ENCODE measurements at regions not wholly inside any gene's neighbourhood (a gene's known extent, or its start where the extent isn't known, plus 50 kb on each side); places are given as distances from the start of the nearest gene placed in this dataset.
"Not testable (repeated sequence)": the region's sequence is repeated elsewhere in the genome, so short reads cannot be mapped to it uniquely, and the experiment has no call there.

DNA sequence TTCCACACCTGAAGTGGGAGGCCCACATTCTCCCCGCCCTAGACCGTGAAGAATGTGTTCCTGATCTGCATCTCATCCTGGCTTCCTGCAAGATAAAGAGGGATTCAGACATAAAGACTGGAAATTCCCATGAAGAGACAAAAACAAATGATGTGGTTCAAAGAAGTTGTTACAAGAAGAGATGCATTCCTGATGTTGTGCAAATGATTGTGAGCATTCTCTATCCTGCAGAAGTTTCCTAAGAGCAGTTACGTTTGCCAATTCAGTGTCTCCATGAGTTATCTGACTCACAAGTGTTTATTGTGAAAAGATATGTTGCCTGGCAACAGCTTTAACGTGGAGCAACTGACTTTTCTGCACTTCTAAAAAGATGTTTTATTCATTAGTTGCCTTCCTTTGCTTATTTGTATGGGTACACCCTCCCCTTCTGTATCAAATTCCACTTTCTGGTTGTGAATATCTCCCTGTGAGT lies 107.8 kb downstream of the ZIC4 start:
- H3K9me3 ChIP-seq (ENCODE audit: control insufficient read depth, low read length), result no peaks in the 10 kb centered on the region
- intact Hi-C loops (cut with DNase I), result no loop called here
- 6% methylated on average over 4 of the region's 4 CpGs for WGBS
- H3K4me3 ChIP-seq (ENCODE audit: low read length), result no peak overlapping the region
- H3K27me3 ChIP-seq (ENCODE audit: control insufficient read depth, insufficient read depth), result no peaks in the 10 kb centered on the region
- ATAC-seq (peak; percentile 87 to 94), DNase-seq (no peak)
- H3K4me1 ChIP-seq (ENCODE audit: control insufficient read depth, insufficient read depth, low read length), result no peaks in the 10 kb centered on the region
- no peak overlapping the region for H3K27ac ChIP-seq (ENCODE audit: low read length)

DNA sequence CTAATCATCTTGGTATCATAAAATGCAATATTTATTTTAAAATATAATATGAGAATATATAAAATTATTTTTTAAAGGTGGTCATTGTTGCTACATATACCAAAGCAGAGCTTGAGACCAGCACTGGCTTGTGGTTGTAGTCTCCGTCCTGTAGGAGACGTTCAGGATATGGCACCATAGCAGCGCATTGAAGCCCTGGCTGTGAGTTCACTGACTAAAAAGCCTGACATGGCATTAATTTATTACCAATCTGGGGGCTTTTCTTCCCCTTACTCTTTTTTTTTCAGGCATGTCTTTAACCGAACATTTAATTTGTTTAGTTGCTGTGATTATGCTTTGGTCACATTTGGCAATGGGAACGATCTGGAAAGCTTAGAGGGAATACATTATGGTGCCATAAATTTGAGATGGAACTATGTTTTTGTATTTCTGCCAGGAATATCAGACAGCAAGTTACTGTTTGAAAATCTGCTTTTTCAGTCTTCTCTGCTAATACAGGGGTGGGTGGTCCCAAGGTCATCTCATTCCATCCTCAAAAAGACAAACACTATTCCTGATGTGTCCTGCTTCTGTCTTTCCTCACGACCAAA lies 108.5 kb downstream of the ZIC4 start:
- no peaks in the 10 kb centered on the region for H3K4me1 ChIP-seq (ENCODE audit: control insufficient read depth, insufficient read depth, low read length)
- no peak overlapping the region for H3K27ac ChIP-seq (ENCODE audit: low read length)
- no peaks in the 10 kb centered on the region for H3K9me3 ChIP-seq (ENCODE audit: control insufficient read depth, low read length)
- H3K4me3 ChIP-seq (ENCODE audit: low read length), result no peak overlapping the region
- DNase-seq (no peak), ATAC-seq (no peak)
- no peaks in the 10 kb centered on the region for H3K27me3 ChIP-seq (ENCODE audit: control insufficient read depth, insufficient read depth)
- intact Hi-C loops (cut with DNase I), result no loop called here
- 53% methylated on average over 6 of the region's 6 CpGs for whole genome bisulfite sequencing

DNA sequence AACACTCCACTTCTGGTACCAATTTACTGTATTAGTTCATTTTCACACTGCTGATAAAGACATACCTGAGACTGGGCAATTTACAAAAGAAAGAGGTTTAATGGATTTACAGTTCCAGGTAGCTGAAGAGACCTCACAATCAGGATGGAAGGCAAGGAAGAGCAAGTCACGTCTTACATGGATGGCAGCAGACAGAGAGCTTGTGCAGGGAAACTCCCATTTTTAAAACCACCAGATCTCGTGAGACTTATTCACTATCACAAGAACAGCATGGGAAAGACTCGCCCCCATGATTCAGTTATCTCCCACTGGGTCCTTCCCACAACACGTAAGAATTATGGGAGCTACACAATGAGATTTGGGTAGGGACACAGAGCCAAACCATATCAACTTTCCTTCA lies 119.0 kb downstream of the ZIC4 start:
- not testable (repeated sequence) for ATAC-seq; H3K4me1 ChIP-seq (ENCODE audit: control insufficient read depth, insufficient read depth, low read length)

DNA sequence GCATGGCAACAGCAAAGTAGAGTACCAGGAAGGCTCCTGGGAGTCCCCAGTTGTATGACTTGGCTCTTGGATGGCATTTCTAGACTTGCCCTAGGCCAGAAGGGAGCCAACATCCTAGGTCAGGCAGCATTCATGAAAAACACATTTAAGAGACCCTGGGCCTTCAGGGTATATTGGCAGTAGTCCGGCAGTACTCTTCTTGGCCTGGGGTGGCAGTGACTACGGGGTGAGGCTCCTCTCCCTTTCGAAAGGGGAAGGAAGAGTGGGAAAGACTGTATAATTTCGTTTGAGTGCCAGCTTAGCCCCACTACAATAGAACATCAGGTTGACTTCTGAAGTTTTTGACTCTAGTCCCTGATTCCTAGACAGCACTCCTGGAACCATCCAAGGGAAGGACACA lies 136.4 kb downstream of the ZIC4 start:
- peaks cover 2% of the 10 kb centered on the region for H3K9me3 ChIP-seq (ENCODE audit: control insufficient read depth, low read length)
- no peak overlapping the region for H3K27ac ChIP-seq (ENCODE audit: low read length)
- ATAC-seq (no peak), DNase-seq (no peak)
- H3K4me3 ChIP-seq (ENCODE audit: low read length), result no peak overlapping the region
- WGBS, result 64% methylated on average over 4 of the region's 4 CpGs
- intact Hi-C loops (cut with DNase I), result no loop called here
- no peaks in the 10 kb centered on the region for H3K27me3 ChIP-seq (ENCODE audit: control insufficient read depth, insufficient read depth)
- no peaks in the 10 kb centered on the region for H3K4me1 ChIP-seq (ENCODE audit: control insufficient read depth, insufficient read depth, low read length)

More for the DNA sequence above, 119.0 kb downstream of the ZIC4 start:
- WGBS, result 76% methylated on average over 4 of the region's 4 CpGs
- intact Hi-C loops (cut with DNase I); H3K4me3 ChIP-seq (ENCODE audit: low read length); H3K27ac ChIP-seq (ENCODE audit: low read length); DNase-seq; H3K27me3 ChIP-seq (ENCODE audit: control insufficient read depth, insufficient read depth); H3K9me3 ChIP-seq (ENCODE audit: control insufficient read depth, low read length): not testable (repeated sequence)

DNA sequence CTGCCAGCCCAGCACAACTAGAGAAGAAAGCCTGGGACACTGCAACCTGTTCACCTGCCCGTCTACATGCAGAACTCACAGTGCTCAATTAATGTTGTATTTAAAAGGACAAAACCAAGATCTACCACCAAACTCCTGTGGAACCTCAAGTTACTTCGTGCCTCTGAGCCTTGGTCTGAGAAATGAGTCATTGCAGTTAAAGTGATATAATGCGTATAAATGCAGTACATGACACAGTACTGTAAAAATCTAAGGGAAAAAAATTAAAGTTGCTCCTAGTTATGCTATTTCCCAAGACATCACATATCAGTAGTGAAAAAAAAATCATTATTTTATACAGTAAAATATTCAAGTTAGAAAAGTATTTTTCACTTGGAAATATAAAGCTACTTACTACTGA lies 138.9 kb downstream of the ZIC4 start:
- 74% methylated on average over 3 of the region's 3 CpGs for WGBS
- no peak overlapping the region for H3K4me3 ChIP-seq (ENCODE audit: low read length)
- DNase-seq, result no peak

DNA sequence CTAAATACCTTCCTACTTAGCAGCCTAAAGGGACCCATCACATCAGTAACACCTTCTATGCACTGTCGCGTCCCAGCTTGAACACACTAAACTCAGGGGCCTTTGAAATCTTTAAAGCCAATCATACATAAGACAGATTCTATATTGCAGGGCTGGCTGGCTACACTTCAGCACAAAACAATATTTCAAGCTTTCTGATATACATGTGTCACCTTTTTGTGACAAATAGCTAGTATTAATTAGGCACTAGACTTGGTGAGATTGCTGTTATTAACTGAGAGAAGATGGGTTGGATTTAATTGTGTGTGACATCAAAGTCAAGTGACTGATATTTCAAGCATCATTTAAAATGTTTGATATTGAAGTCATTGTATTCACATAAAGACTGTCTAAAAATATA lies 148.4 kb downstream of the ZIC4 start:
- DNase-seq (no peak), ATAC-seq (no peak)
- Histone ChIP-seq H3K27me3 (ENCODE audit: control insufficient read depth, insufficient read depth) (no peaks in the 10 kb centered on the region), H3K4me3 (ENCODE audit: low read length) (no peak overlapping the region), H3K4me1 (ENCODE audit: control insufficient read depth, insufficient read depth, low read length) (no peaks in the 10 kb centered on the region), H3K9me3 (ENCODE audit: control insufficient read depth, low read length) (no peaks in the 10 kb centered on the region), H3K27ac (ENCODE audit: low read length) (no peak overlapping the region)
- intact Hi-C loops (cut with DNase I), result no loop called here
- 72% methylated on average over 2 of the region's 2 CpGs for WGBS

More for the DNA sequence above, 138.9 kb downstream of the ZIC4 start:
- Histone ChIP-seq H3K9me3 (ENCODE audit: control insufficient read depth, low read length) (peaks cover 2% of the 10 kb centered on the region), H3K27ac (ENCODE audit: low read length) (no peak overlapping the region), H3K4me1 (ENCODE audit: control insufficient read depth, insufficient read depth, low read length) (no peaks in the 10 kb centered on the region), H3K27me3 (ENCODE audit: control insufficient read depth, insufficient read depth) (no peaks in the 10 kb centered on the region)
- ATAC-seq, result no peak
- intact Hi-C loops (cut with DNase I), result no loop called here

DNA sequence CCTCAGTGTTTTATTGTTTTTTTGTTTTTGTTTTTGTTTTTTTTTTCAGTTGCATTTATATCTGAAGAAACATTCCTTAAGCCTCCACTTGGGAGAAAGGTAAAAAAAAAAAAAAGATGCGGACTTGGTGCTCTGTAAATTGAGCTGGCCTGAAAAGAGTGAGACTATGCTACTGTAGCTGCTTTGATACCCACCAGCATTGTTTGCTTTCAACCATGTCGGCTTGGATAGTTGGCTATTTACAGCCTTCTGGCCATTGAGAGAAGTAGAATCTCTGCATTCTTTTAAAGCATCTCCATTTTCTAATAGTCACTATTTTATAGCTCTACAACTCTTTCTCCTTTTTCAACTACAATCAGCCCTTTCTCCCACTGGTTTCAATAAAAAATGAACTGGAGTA lies 149.6 kb downstream of the ZIC4 start:
- no peaks in the 10 kb centered on the region for H3K4me1 ChIP-seq (ENCODE audit: control insufficient read depth, insufficient read depth, low read length)
- H3K27ac ChIP-seq (ENCODE audit: low read length), result no peak overlapping the region
- no peaks in the 10 kb centered on the region for H3K9me3 ChIP-seq (ENCODE audit: control insufficient read depth, low read length)
- DNase-seq (no peak), ATAC-seq (no peak)
- no peak overlapping the region for H3K4me3 ChIP-seq (ENCODE audit: low read length)
- intact Hi-C loops (cut with DNase I), result no loop called here
- WGBS, result 80% methylated on average over 2 of the region's 2 CpGs
- no peaks in the 10 kb centered on the region for H3K27me3 ChIP-seq (ENCODE audit: control insufficient read depth, insufficient read depth)

DNA sequence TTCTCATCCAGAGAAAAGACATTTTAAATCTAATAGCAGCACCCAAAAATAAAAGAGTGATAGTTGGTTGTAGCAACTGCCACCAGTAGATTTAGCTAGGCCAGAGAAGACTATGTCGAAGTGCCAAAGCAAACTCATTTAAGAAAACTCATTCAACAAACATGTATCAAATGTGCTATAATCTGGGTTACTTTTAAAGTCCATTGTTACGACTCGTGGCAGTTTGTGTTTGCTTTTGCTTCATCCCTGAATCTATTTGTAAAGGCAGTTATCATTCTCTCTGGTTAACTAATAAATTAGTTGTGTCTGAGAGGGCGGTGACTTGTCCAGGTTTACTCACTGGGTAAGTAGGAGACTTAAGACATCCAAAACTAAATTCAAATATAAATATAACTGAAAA lies 159.4 kb downstream of the ZIC4 start:
- intact Hi-C loops (cut with DNase I), result no loop called here
- Histone ChIP-seq H3K27ac (ENCODE audit: low read length) (no peak overlapping the region), H3K9me3 (ENCODE audit: control insufficient read depth, low read length) (no peaks in the 10 kb centered on the region), H3K4me3 (ENCODE audit: low read length) (no peak overlapping the region), H3K4me1 (ENCODE audit: control insufficient read depth, insufficient read depth, low read length) (no peaks in the 10 kb centered on the region), H3K27me3 (ENCODE audit: control insufficient read depth, insufficient read depth) (no peaks in the 10 kb centered on the region)
- WGBS, result 89% methylated on average over 4 of the region's 4 CpGs
- DNase-seq, result no peak
- ATAC-seq, result no peak

DNA sequence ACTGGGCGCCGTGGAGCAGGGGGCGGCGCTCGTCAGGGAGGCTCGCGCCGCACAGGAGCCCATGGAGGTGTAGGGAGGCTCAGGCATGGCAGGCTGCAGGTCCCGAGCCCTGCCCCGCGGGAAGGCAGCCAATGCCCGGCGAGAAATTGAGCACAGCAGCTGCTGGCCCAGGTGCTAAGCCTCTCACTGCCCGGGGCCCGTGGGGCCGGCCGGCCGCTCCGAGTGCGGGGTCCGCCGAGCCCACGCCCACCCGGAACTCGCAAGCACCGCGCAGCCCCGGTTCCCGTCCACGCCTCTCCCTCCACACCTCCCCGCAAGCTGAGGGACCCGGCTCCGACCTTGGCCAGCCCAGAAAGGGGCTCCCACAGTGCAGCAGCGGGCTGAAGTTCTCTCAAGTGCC lies 160.7 kb downstream of the ZIC4 start:
- 95% methylated on average over 34 of the region's 34 CpGs for WGBS
- H3K27ac ChIP-seq (ENCODE audit: low read length), result not testable (repeated sequence)

DNA sequence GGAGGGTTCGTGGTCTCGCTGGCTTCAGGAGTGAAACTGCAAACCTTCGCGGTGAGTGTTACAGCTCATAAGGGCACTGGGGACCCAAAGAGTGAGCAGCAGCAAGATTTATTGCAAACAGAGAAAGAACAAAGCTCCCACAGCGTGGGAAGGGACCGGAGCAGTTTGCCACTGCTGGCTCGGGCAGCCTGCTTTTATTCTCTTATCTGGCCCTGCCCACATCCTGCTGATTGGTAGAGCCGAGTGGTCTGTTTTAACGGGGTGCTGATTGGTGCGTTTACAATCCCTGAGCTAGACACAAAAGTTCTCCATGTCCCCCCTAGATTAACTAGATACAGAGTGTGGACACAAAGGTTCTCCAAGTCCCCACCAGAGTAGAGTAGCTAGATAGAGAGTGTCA lies 161.3 kb downstream of the ZIC4 start:
- H3K27ac ChIP-seq (ENCODE audit: low read length); H3K27me3 ChIP-seq (ENCODE audit: control insufficient read depth, insufficient read depth); H3K4me3 ChIP-seq (ENCODE audit: low read length); H3K4me1 ChIP-seq (ENCODE audit: control insufficient read depth, insufficient read depth, low read length); ATAC-seq; intact Hi-C loops (cut with DNase I); DNase-seq; H3K9me3 ChIP-seq (ENCODE audit: control insufficient read depth, low read length): not testable (repeated sequence)
- WGBS, result 85% methylated on average over 10 of the region's 10 CpGs

More for the DNA sequence above, 160.7 kb downstream of the ZIC4 start:
- DNase-seq, result peak in 2 of 3 donors; percentile 33 to 46
- ATAC-seq; intact Hi-C loops (cut with DNase I); H3K4me3 ChIP-seq (ENCODE audit: low read length); H3K27me3 ChIP-seq (ENCODE audit: control insufficient read depth, insufficient read depth); H3K9me3 ChIP-seq (ENCODE audit: control insufficient read depth, low read length); H3K4me1 ChIP-seq (ENCODE audit: control insufficient read depth, insufficient read depth, low read length): not testable (repeated sequence)

DNA sequence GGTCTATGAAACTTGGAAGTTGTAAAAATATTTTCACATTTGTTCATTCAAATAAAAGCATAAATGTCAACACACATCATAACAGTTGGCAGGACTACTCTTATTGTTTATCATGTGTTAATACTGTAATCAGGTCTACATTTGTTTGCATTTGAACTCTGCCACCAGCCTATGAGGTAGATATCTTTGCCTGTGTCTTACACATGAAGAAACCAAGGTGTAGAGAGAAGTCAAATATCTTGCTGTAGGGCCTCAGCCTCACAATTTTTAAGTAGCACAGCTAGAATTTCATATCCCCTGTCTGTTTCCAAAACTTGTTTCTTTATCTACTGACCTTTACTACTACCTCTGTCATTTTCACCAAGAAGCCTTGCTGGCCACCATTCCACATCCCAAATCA lies 161.9 kb downstream of the ZIC4 start:
- Histone ChIP-seq H3K4me1 (ENCODE audit: control insufficient read depth, insufficient read depth, low read length) (no peaks in the 10 kb centered on the region), H3K27ac (ENCODE audit: low read length) (no peak overlapping the region), H3K9me3 (ENCODE audit: control insufficient read depth, low read length) (no peaks in the 10 kb centered on the region), H3K4me3 (ENCODE audit: low read length) (no peak overlapping the region), H3K27me3 (ENCODE audit: control insufficient read depth, insufficient read depth) (no peaks in the 10 kb centered on the region)
- ATAC-seq (no peak), DNase-seq (no peak)
- intact Hi-C loops (cut with DNase I), result no loop called here

DNA sequence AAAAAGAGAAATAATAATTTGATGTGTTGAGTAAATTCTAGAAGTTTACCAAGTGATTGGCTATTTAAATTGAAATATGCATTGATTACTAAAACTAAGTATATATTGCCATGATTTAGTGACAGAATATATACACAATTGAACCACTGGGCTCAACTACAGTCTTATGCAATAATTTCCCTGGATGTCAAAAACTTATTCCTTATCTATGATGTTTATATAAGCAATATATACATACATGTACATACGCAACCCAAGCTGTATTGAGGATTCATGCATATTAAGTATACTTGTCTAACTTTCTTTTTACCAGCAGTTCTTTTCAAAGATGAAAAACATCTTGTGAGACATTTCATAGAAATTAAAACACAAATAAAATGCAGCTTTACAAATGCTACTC lies 165.8 kb downstream of the ZIC4 start:
- no peak for DNase-seq
- WGBS, result 95% methylated on average over 1 of the region's 1 CpG
- H3K27me3 ChIP-seq (ENCODE audit: control insufficient read depth, insufficient read depth), result no peaks in the 10 kb centered on the region
- H3K9me3 ChIP-seq (ENCODE audit: control insufficient read depth, low read length), result no peaks in the 10 kb centered on the region
- no peak overlapping the region for H3K27ac ChIP-seq (ENCODE audit: low read length)
- no peak for ATAC-seq
- H3K4me3 ChIP-seq (ENCODE audit: low read length), result no peak overlapping the region
- H3K4me1 ChIP-seq (ENCODE audit: control insufficient read depth, insufficient read depth, low read length), result no peaks in the 10 kb centered on the region
- intact Hi-C loops (cut with DNase I), result no loop called here
